BLaER1 (cell line): ENCODE measurements at regions not wholly inside any gene's neighbourhood (a gene's known extent, or its start where the extent isn't known, plus 50 kb on each side); places are given as distances from the start of the nearest gene placed in this dataset.
"Not testable (repeated sequence)": the region's sequence is repeated elsewhere in the genome, so short reads cannot be mapped to it uniquely, and the experiment has no call there.

ENCODE experiments used
- H3K27ac ChIP-seq: shearing (Covaris generic); formaldehyde crosslinking; 2 replicates; pipeline ENCODE4 v1.8.1; 2022
- H3K27me3 ChIP-seq: shearing (Covaris generic); formaldehyde crosslinking; 2 replicates; pipeline ENCODE4 v1.8.1; 2022
- H3K36me3 ChIP-seq: shearing (Covaris generic); formaldehyde crosslinking; 2 replicates; pipeline ENCODE4 v1.8.1; 2022
- H3K4me1 ChIP-seq: shearing (Covaris generic); formaldehyde crosslinking; 2 replicates; pipeline ENCODE4 v1.8.1; 2022
- H3K4me2 ChIP-seq: shearing (Covaris generic); formaldehyde crosslinking; 2 replicates; pipeline ENCODE4 v1.8.1; 2022
- H3K4me3 ChIP-seq: shearing (Covaris generic); formaldehyde crosslinking; 2 replicates; pipeline ENCODE4 v1.8.1; 2022
- H3K9ac ChIP-seq: shearing (Covaris generic); formaldehyde crosslinking; 2 replicates; pipeline ENCODE4 v1.8.1; 2022
- H3K9me3 ChIP-seq: shearing (Covaris generic); formaldehyde crosslinking; 2 replicates; pipeline ENCODE4 v1.8.1; 2022
- H4K20me1 ChIP-seq: shearing (Covaris generic); formaldehyde crosslinking; 2 replicates; pipeline ENCODE4 v1.8.1; 2022
- Cebpa-rat ChIP-seq: shearing (Covaris generic); IDR thresholded peaks from 2 replicates; pipeline ENCODE4 v1.8.1; 2022

GRCh38 chr12:90229407-90230170, 521.0 kb upstream of the ATP2B1 start:
- Histone ChIP-seq H3K4me1 (peaks cover 2% of the 10 kb centered on the region; the same call in 1 of the 2 replicates), H3K36me3 (no peaks in the 10 kb centered on the region), H4K20me1 (no peaks in the 10 kb centered on the region), H3K9me3 (no peaks in the 10 kb centered on the region), H3K9ac (no peak overlapping the region), H3K27ac (no peak overlapping the region), H3K4me2 (no peak overlapping the region), H3K27me3 (no peaks in the 10 kb centered on the region), H3K4me3 (no peak overlapping the region)
- TF ChIP-seq Cebpa-rat = no peak

- Histone ChIP-seq H3K36me3 (no peaks in the 10 kb centered on the region), H3K9me3 (no peaks in the 10 kb centered on the region), H4K20me1 (no peaks in the 10 kb centered on the region), H3K4me3 (no peak overlapping the region), H3K27me3 (no peaks in the 10 kb centered on the region), H3K27ac (no peak overlapping the region), H3K4me1 (no peaks in the 10 kb centered on the region), H3K9ac (no peak overlapping the region), H3K4me2 (no peak overlapping the region)
- TF ChIP-seq Cebpa-rat = no peak
These were observed 517.6 kb upstream of the ATP2B1 start for GRCh38 chr12:90226211-90226610.

GRCh38 chr12:90216815-90217214, 508.2 kb upstream of the ATP2B1 start:
- Histone ChIP-seq H3K27me3 (no peaks in the 10 kb centered on the region), H3K4me1 (peaks cover 6% of the 10 kb centered on the region; the same call in 1 of the 2 replicates), H3K4me3 (no peak overlapping the region), H4K20me1 (no peaks in the 10 kb centered on the region), H3K9ac (no peak overlapping the region), H3K4me2 (no peak overlapping the region; the same call in 1 of the 2 replicates), H3K9me3 (no peaks in the 10 kb centered on the region), H3K27ac (no peak overlapping the region), H3K36me3 (no peaks in the 10 kb centered on the region)
- TF ChIP-seq Cebpa-rat = no peak

GRCh38 chr12:90216020-90216552, 507.4 kb upstream of the ATP2B1 start:
- Histone ChIP-seq H3K9ac (no peak overlapping the region), H3K4me2 (no peak overlapping the region), H3K4me1 (peaks cover 6% of the 10 kb centered on the region; the same call in 1 of the 2 replicates), H3K36me3 (no peaks in the 10 kb centered on the region), H4K20me1 (no peaks in the 10 kb centered on the region), H3K27ac (no peak overlapping the region), H3K27me3 (no peaks in the 10 kb centered on the region), H3K4me3 (no peak overlapping the region), H3K9me3 (no peaks in the 10 kb centered on the region)
- no peak for TF ChIP-seq Cebpa-rat

- Histone ChIP-seq H4K20me1 (no peaks in the 10 kb centered on the region), H3K4me1 (no peaks in the 10 kb centered on the region), H3K27me3 (no peaks in the 10 kb centered on the region), H3K4me2 (no peak overlapping the region), H3K9me3 (peaks cover 20% of the 10 kb centered on the region), H3K36me3 (no peaks in the 10 kb centered on the region), H3K9ac (no peak overlapping the region), H3K27ac (no peak overlapping the region), H3K4me3 (no peak overlapping the region)
- no peak for TF ChIP-seq Cebpa-rat
These were observed 502.4 kb upstream of the ATP2B1 start for GRCh38 chr12:90211017-90211416.

GRCh38 chr12:90209029-90209428, 500.4 kb upstream of the ATP2B1 start:
- no peak for TF ChIP-seq Cebpa-rat
- Histone ChIP-seq H3K36me3 (no peaks in the 10 kb centered on the region), H3K27ac (no peak overlapping the region), H3K4me1 (no peaks in the 10 kb centered on the region), H3K27me3 (no peaks in the 10 kb centered on the region), H4K20me1 (no peaks in the 10 kb centered on the region), H3K9ac (no peak overlapping the region), H3K9me3 (peaks cover 20% of the 10 kb centered on the region), H3K4me2 (no peak overlapping the region), H3K4me3 (no peak overlapping the region)

DNA sequence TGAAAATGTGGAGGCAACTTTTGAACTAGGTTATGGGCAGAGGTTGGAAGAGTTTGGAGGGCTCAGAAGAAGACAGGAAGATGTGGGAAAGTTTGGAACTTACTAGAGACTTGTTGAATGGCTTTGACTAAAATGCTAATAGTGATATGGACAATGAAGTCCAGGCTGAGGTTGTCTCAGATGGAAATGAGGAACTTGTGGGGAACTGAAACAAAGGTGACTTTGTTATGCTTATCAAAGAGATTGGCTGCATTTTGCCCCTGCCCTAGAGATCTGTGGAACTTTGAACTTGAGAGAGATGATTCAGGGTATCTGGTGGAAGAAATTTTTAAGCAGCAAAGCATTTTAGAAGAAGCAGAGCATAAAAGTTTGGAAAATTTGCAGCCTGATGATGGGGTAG, 499.7 kb upstream of the ATP2B1 start:
- H3K27me3 ChIP-seq, H3K4me1 ChIP-seq, H3K9ac ChIP-seq, H4K20me1 ChIP-seq, H3K36me3 ChIP-seq, H3K4me2 ChIP-seq, H3K4me3 ChIP-seq, H3K27ac ChIP-seq: not testable (repeated sequence)
- peaks cover 20% of the 10 kb centered on the region for H3K9me3 ChIP-seq

GRCh38 chr12:90207799-90208198, 499.2 kb upstream of the ATP2B1 start:
- Histone ChIP-seq H3K9ac (no peak overlapping the region), H3K27ac (no peak overlapping the region), H4K20me1 (no peaks in the 10 kb centered on the region), H3K4me2 (no peak overlapping the region), H3K4me3 (no peak overlapping the region), H3K36me3 (no peaks in the 10 kb centered on the region), H3K9me3 (peaks cover 20% of the 10 kb centered on the region), H3K4me1 (no peaks in the 10 kb centered on the region), H3K27me3 (no peaks in the 10 kb centered on the region)
- TF ChIP-seq Cebpa-rat = no peak

DNA sequence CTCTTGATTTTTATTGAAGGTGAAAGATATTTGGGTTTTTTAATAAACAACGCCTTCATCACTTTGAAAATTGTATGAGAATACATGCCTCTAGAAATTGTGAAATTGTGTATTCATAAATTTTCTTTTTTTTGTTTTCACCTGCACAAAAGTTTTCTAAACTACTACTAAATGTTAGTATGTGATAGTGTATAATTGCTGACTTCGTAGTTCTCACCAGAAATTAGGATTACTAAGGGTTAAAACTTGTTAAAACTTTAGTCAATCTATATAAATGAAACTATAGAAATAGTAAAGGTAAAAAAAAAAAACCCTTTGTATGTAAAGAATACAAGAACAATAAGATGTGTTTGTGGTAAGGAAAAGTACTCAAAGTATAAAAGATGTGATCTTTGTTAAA, 496.5 kb upstream of the ATP2B1 start:
- Histone ChIP-seq H4K20me1 (no peaks in the 10 kb centered on the region), H3K9ac (no peak overlapping the region), H3K4me3 (no peak overlapping the region), H3K4me2 (no peak overlapping the region), H3K27ac (no peak overlapping the region), H3K36me3 (no peaks in the 10 kb centered on the region), H3K9me3 (peaks cover 20% of the 10 kb centered on the region), H3K27me3 (no peaks in the 10 kb centered on the region), H3K4me1 (no peaks in the 10 kb centered on the region)
- TF ChIP-seq Cebpa-rat = no peak

GRCh38 chr12:90203556-90203955, 494.9 kb upstream of the ATP2B1 start:
- peaks cover 6% of the 10 kb centered on the region for H3K9me3 ChIP-seq
- no peak for TF ChIP-seq Cebpa-rat
- no peaks in the 10 kb centered on the region for H3K36me3 ChIP-seq
- H3K4me3 ChIP-seq = no peak overlapping the region
- no peak overlapping the region for H3K27ac ChIP-seq
- no peaks in the 10 kb centered on the region for H3K4me1 ChIP-seq
- no peak overlapping the region for H3K4me2 ChIP-seq
- no peak overlapping the region for H3K9ac ChIP-seq
- H3K27me3 ChIP-seq = no peaks in the 10 kb centered on the region
- no peaks in the 10 kb centered on the region for H4K20me1 ChIP-seq
